SK-N-SH (cell line): ENCODE measurements at regions not wholly inside any gene's neighbourhood (a gene's known extent, or its start where the extent isn't known, plus 50 kb on each side); places are given as distances from the start of the nearest gene placed in this dataset.

Experiments
- CTCF ChIA-PET: fragments of 300-600, 350-600 bp; formaldehyde crosslinking; extraction: SDS; loops from one replicate; lab custom pipeline; 2021; lab: Yijun Ruan, JAX
- POLR2A ChIA-PET: fragments of 350-600 bp; sonication (Branson Sonifier 250); formaldehyde crosslinking; extraction: SDS; loops from one replicate; lab custom pipeline; 2020; ENCODE audit warnings: antibody characterized with exemption, inconsistent platforms; lab: Yijun Ruan, JAX
- DNase-seq: peaks from one replicate; pipeline ENCODE4 v3.0.0; 2012
- H2AFZ ChIP-seq: fragments of 200-600 bp; sonication (generic); 2 replicates; pipeline ENCODE4 v1.8.1; 2016; ENCODE audit warnings: antibody characterized with exemption, mild to moderate bottlenecking, low read depth
- H3F3A ChIP-seq: fragments of 200-600 bp; sonication (generic); replicated peaks from 2 replicates; pipeline ENCODE3; 2016; ENCODE audit warnings: antibody characterized with exemption, mild to moderate bottlenecking; ENCODE audit not compliant: insufficient read depth
- H3K27ac ChIP-seq, 2 experiments: fragments of 200-500 bp in 1 of 2; fragments of 200-600 bp in 1 of 2; sonication (Bioruptor generic) in 1 of 2; sonication (generic), shearing (Covaris generic) in 1 of 2; 2 replicates each; pipeline versions ENCODE4 v1.5.1 to v1.6.1; 2014 to 2016; ENCODE audit warnings: low read depth in 2 of 2, inconsistent platforms in 1 of 2, low read length in 1 of 2, mild to moderate bottlenecking in 1 of 2, mixed read lengths in 1 of 2
- H3K27me3 ChIP-seq: fragments of 200-600 bp; sonication (generic), shearing (Covaris generic); 2 replicates; pipeline ENCODE4 v1.6.1; 2016; ENCODE audit warnings: mixed run types; ENCODE audit not compliant: insufficient read depth
- H3K36me3 ChIP-seq, 2 experiments: fragments of 200-500 bp in 1 of 2; fragments of 200-600 bp in 1 of 2; sonication (Bioruptor generic) in 1 of 2; sonication (generic) in 1 of 2; replicated peaks in 1 of 2; 2 replicates each; pipeline versions ENCODE3 to v1.5.1; 2014 to 2016; ENCODE audit warnings: low read length in 1 of 2, mild to moderate bottlenecking in 1 of 2; ENCODE audit not compliant: insufficient read depth in 2 of 2, control insufficient read depth in 1 of 2
- H3K4me1 ChIP-seq, 2 experiments: fragments of 200-500 bp in 1 of 2; fragments of 200-600 bp in 1 of 2; sonication (Bioruptor generic) in 1 of 2; sonication (generic), shearing (Covaris generic) in 1 of 2; 2 replicates each; pipeline versions ENCODE4 v1.5.1 to v1.6.1; 2014 to 2016; ENCODE audit warnings: low read depth in 1 of 2, low read length in 1 of 2, mixed run types in 1 of 2; ENCODE audit not compliant: insufficient read depth in 2 of 2, control insufficient read depth in 1 of 2
- H3K4me2 ChIP-seq: fragments of 200-600 bp; sonication (generic), shearing (Covaris generic); 2 replicates; pipeline ENCODE4 v1.6.1; 2017; ENCODE audit warnings: mixed run types
- H3K4me3 ChIP-seq, 2 experiments: fragments of 200-500 bp in 1 of 2; fragments of 200-600 bp in 1 of 2; sonication (Bioruptor generic) in 1 of 2; sonication (generic), shearing (Covaris generic) in 1 of 2; 2 replicates each; pipeline versions ENCODE4 v1.5.1 to v1.8.1; 2014 to 2016; ENCODE audit warnings: low read depth in 2 of 2, inconsistent platforms in 1 of 2, low read length in 1 of 2, mild to moderate bottlenecking in 1 of 2, mixed read lengths in 1 of 2, moderate library complexity in 1 of 2
- H3K79me2 ChIP-seq: fragments of 200-600 bp; sonication (generic); 2 replicates; pipeline ENCODE4 v1.8.1; 2017; ENCODE audit warnings: mild to moderate bottlenecking; ENCODE audit not compliant: insufficient read depth
- H3K9ac ChIP-seq: fragments of 200-600 bp; sonication (generic); 2 replicates; pipeline ENCODE4 v1.6.1; 2017; ENCODE audit warnings: mixed run types
- H3K9me2 ChIP-seq: fragments of 200-600 bp; sonication (generic); 2 replicates; pipeline ENCODE4 v1.6.1; 2017; ENCODE audit warnings: mixed run types
- H3K9me3 ChIP-seq: fragments of 200-600 bp; sonication (generic); 2 replicates; pipeline ENCODE4 v1.6.1; 2017; ENCODE audit warnings: mixed run types, mild to moderate bottlenecking, moderate library complexity
- H4K20me1 ChIP-seq: fragments of 200-600 bp; sonication (generic); 2 replicates; pipeline ENCODE4 v1.6.1; 2017; ENCODE audit warnings: mild to moderate bottlenecking, mixed run types; ENCODE audit not compliant: insufficient read depth
- EP300 ChIP-seq, 2 experiments: IDR thresholded peaks; 2 replicates each; pipeline versions ENCODE4 v1.4.0 to v1.6.1; 2012; ENCODE audit warnings: borderline replicate concordance in 1 of 2, low read depth in 1 of 2, low read length in 1 of 2
- FOSL2 ChIP-seq: IDR thresholded peaks from 2 replicates; pipeline ENCODE4 v1.4.0; 2012; ENCODE audit warnings: low read depth, mild to moderate bottlenecking, moderate library complexity, borderline replicate concordance
- GABPA ChIP-seq: IDR thresholded peaks from 2 replicates; pipeline ENCODE4 v1.4.0; 2012; ENCODE audit warnings: low read depth, mild to moderate bottlenecking
- GATA2 ChIP-seq: sonication (generic); formaldehyde crosslinking; IDR thresholded peaks from 2 replicates; pipeline ENCODE4 v1.5.0; 2020; ENCODE audit warnings: mild to moderate bottlenecking, missing genetic modification reagents
- JUND ChIP-seq: IDR thresholded peaks from 2 replicates; pipeline ENCODE4 v1.4.0; 2012
- NFIC ChIP-seq: IDR thresholded peaks from 2 replicates; pipeline ENCODE4 v1.4.0; 2012; ENCODE audit warnings: borderline replicate concordance
- NRF1 ChIP-seq: IDR thresholded peaks from 2 replicates; pipeline ENCODE4 v1.6.1; 2012; ENCODE audit warnings: low read depth, mild to moderate bottlenecking, low read length
- POLR2AphosphoS5 ChIP-seq: IDR thresholded peaks from 2 replicates; pipeline ENCODE4 v1.6.1; 2012; ENCODE audit warnings: low read depth, low read length
- RAD21 ChIP-seq: IDR thresholded peaks from 2 replicates; pipeline ENCODE4 v1.6.1; 2012; ENCODE audit warnings: mild to moderate bottlenecking, low read length
- RCOR1 ChIP-seq: fragments of 150-350 bp; IDR thresholded peaks from 2 replicates; pipeline ENCODE4 v1.6.1; 2017; ENCODE audit warnings: antibody characterized with exemption, low read length
- RXRA ChIP-seq: IDR thresholded peaks from 2 replicates; pipeline ENCODE4 v1.4.0; 2012; ENCODE audit warnings: low read depth, mild to moderate bottlenecking, borderline replicate concordance
- SIN3A ChIP-seq: IDR thresholded peaks from 2 replicates; pipeline ENCODE4 v1.6.1; 2012; ENCODE audit warnings: low read depth, mild to moderate bottlenecking, low read length, moderate library complexity, borderline replicate concordance
- TCF12 ChIP-seq: IDR thresholded peaks from 2 replicates; pipeline ENCODE4 v1.4.0; 2012
- TEAD4 ChIP-seq: IDR thresholded peaks from 2 replicates; pipeline ENCODE4 v1.4.0; 2012; ENCODE audit warnings: mild to moderate bottlenecking, borderline replicate concordance; ENCODE audit not compliant: insufficient read depth
- YY1 ChIP-seq: IDR thresholded peaks from 2 replicates; pipeline ENCODE4 v1.4.0; 2012; ENCODE audit warnings: low read depth, mild to moderate bottlenecking
- WGBS: methylation state at CpG from one replicate; pipeline ENCODE4 v1.1.6; 2017; ENCODE audit warnings: low lambda C conversion rate; 5-methylcytosine and 5-hydroxymethylcytosine counted together
- TF ChIP-seq, protein P1 (sequence below): fragments of 150-350 bp; IDR thresholded peaks from 2 replicates; pipeline ENCODE4 v1.6.1; 2016; ENCODE audit warnings: mild to moderate bottlenecking, low read depth, low read length
- TF ChIP-seq, protein P2 (sequence below): fragments of 150-350 bp; IDR thresholded peaks from 2 replicates; pipeline ENCODE4 v1.6.1; 2017; ENCODE audit warnings: antibody characterized with exemption, low read length, low read depth, borderline replicate concordance
- TF ChIP-seq, protein P3 (sequence below): IDR thresholded peaks from 2 replicates; pipeline ENCODE4 v1.4.0; 2012; ENCODE audit warnings: low read depth, borderline replicate concordance
- TF ChIP-seq, protein P4 (sequence below): fragments of 200-600 bp; sonication (generic); IDR thresholded peaks from 2 replicates; pipeline ENCODE4 v1.6.1; 2017; ENCODE audit warnings: antibody characterized with exemption, mild to moderate bottlenecking, moderate library complexity
- TF ChIP-seq, protein P5 (sequence below): IDR thresholded peaks from 2 replicates; pipeline ENCODE4 v1.4.0; 2012; ENCODE audit warnings: low read depth

DNA sequence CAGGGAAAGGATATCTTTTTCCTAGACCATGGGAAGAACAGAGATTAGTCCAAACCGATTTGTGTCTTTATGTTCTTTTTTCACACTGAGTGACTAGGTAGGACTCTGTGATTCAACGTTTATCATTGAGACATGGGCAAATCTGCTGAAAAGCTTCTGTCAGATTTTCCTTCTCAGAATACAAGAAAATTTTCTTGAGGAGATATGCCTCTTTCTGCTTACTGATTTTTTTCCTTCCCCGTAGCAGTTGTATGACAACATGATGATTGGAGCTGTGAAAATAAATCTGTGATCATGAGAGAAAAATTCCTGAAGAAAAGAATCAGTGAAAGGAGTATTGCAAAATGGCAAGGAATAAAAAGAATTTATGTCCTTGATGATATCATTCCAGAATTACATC is 130.6 kb upstream of the FAT4 start:
- H3K4me3 ChIP-seq, result no peak overlapping the region
- peaks cover 9% of the 10 kb centered on the region for H3F3A ChIP-seq
- H3K9me2 ChIP-seq, result no peaks in the 10 kb centered on the region
- no peaks in the 10 kb centered on the region for H3K79me2 ChIP-seq
- no peaks in the 10 kb centered on the region for H3K27me3 ChIP-seq
- no peak for DNase-seq
- H3K9ac ChIP-seq, result no peak overlapping the region
- H2AFZ ChIP-seq, result peak overlapping the region; percentile 50; the same call in 1 of the 2 replicates
- ChIA-PET POLR2A (no interaction called here), CTCF (interaction anchor here (0.9 kb wide), 1 partner anchor 12 kb away, joined by 3 read pairs; no protein-coding TSS in a partner anchor)
- whole genome bisulfite sequencing, result 68% methylated on average over 3 of the region's 3 CpGs
- no peaks in the 10 kb centered on the region for H3K36me3 ChIP-seq
- H4K20me1 ChIP-seq, result no peaks in the 10 kb centered on the region
- no peak overlapping the region for H3K27ac ChIP-seq
- no peak overlapping the region for H3K4me2 ChIP-seq
- H3K4me1 ChIP-seq, result peaks cover 0 to 7% of the 10 kb centered on the region in 2 experiments; a peak in 1 of 4 replicates
- no peaks in the 10 kb centered on the region for H3K9me3 ChIP-seq
- TF ChIP-seq RXRA (no peak), RCOR1 (no peak), NFIC (no peak), GABPA (no peak), TCF12 (no peak), EP300 (IDR thresholded peaks at IDR 0.05; ENCODE audit: borderline replicate concordance in 1 of 2, low read depth in 1 of 2, low read length in 1 of 2) (no peak), JUND (no peak)
- TF ChIP-seq, protein P1, sequence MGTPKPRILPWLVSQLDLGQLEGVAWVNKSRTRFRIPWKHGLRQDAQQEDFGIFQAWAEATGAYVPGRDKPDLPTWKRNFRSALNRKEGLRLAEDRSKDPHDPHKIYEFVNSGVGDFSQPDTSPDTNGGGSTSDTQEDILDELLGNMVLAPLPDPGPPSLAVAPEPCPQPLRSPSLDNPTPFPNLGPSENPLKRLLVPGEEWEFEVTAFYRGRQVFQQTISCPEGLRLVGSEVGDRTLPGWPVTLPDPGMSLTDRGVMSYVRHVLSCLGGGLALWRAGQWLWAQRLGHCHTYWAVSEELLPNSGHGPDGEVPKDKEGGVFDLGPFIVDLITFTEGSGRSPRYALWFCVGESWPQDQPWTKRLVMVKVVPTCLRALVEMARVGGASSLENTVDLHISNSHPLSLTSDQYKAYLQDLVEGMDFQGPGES, result no peak
- TF ChIP-seq, protein P2, sequence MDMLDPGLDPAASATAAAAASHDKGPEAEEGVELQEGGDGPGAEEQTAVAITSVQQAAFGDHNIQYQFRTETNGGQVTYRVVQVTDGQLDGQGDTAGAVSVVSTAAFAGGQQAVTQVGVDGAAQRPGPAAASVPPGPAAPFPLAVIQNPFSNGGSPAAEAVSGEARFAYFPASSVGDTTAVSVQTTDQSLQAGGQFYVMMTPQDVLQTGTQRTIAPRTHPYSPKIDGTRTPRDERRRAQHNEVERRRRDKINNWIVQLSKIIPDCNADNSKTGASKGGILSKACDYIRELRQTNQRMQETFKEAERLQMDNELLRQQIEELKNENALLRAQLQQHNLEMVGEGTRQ, result no peak
- TF ChIP-seq, protein P3, sequence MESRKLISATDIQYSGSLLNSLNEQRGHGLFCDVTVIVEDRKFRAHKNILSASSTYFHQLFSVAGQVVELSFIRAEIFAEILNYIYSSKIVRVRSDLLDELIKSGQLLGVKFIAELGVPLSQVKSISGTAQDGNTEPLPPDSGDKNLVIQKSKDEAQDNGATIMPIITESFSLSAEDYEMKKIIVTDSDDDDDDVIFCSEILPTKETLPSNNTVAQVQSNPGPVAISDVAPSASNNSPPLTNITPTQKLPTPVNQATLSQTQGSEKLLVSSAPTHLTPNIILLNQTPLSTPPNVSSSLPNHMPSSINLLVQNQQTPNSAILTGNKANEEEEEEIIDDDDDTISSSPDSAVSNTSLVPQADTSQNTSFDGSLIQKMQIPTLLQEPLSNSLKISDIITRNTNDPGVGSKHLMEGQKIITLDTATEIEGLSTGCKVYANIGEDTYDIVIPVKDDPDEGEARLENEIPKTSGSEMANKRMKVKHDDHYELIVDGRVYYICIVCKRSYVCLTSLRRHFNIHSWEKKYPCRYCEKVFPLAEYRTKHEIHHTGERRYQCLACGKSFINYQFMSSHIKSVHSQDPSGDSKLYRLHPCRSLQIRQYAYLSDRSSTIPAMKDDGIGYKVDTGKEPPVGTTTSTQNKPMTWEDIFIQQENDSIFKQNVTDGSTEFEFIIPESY, result no peak

DNA sequence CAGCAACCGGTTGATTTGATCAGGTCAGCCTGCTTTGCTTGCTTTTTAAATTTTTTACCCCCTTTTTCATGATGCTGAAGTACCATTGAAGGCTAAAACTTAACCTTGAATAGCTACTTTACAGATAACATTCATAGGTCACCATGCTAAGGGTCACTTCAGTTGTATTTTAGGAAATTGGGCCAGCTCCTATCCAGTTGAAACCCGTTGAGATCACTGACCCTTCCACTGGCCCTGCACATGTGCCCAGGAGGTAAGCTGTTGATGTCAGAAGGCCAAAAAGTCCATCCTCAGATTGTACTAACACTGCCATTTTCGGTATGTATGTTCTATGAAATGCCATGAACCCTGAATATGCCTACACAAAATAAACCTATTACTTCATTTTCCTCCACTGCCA is 133.0 kb upstream of the FAT4 start:
- Histone ChIP-seq H3K27me3 (no peaks in the 10 kb centered on the region), H3K4me2 (no peak overlapping the region), H3K79me2 (no peaks in the 10 kb centered on the region), H3K4me3 (no peak overlapping the region), H3K36me3 (no peaks in the 10 kb centered on the region), H3F3A (no peaks in the 10 kb centered on the region), H3K4me1 (no peaks in the 10 kb centered on the region; a peak in 1 of 4 replicates), H2AFZ (no peak overlapping the region), H3K9ac (no peak overlapping the region), H3K9me2 (no peaks in the 10 kb centered on the region), H3K27ac (no peak overlapping the region), H4K20me1 (no peaks in the 10 kb centered on the region), H3K9me3 (no peaks in the 10 kb centered on the region)
- TF ChIP-seq NFIC (no peak), YY1 (no peak), TEAD4 (no peak), EP300 (IDR thresholded peaks at IDR 0.05; ENCODE audit: borderline replicate concordance in 1 of 2, low read depth in 1 of 2, low read length in 1 of 2) (no peak), RAD21 (no peak), FOSL2 (no peak), SIN3A (no peak), POLR2AphosphoS5 (no peak), GABPA (no peak), GATA2 (no peak), NRF1 (no peak), RCOR1 (no peak)
- TF ChIP-seq, protein P4, sequence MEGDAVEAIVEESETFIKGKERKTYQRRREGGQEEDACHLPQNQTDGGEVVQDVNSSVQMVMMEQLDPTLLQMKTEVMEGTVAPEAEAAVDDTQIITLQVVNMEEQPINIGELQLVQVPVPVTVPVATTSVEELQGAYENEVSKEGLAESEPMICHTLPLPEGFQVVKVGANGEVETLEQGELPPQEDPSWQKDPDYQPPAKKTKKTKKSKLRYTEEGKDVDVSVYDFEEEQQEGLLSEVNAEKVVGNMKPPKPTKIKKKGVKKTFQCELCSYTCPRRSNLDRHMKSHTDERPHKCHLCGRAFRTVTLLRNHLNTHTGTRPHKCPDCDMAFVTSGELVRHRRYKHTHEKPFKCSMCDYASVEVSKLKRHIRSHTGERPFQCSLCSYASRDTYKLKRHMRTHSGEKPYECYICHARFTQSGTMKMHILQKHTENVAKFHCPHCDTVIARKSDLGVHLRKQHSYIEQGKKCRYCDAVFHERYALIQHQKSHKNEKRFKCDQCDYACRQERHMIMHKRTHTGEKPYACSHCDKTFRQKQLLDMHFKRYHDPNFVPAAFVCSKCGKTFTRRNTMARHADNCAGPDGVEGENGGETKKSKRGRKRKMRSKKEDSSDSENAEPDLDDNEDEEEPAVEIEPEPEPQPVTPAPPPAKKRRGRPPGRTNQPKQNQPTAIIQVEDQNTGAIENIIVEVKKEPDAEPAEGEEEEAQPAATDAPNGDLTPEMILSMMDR, result no peak
- TF ChIP-seq, protein P5, sequence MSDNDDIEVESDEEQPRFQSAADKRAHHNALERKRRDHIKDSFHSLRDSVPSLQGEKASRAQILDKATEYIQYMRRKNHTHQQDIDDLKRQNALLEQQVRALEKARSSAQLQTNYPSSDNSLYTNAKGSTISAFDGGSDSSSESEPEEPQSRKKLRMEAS, result no peak
- POLR2A ChIA-PET, result no interaction called here
- CTCF ChIA-PET, result no interaction called here
- WGBS, result 92% methylated on average over 3 of the region's 3 CpGs
- DNase-seq, result no peak
